ENCODE measurements at regions not wholly inside any gene's neighbourhood (a gene's known extent, or its start where the extent isn't known, plus 50 kb on each side); places are given as distances from the start of the nearest gene placed in this dataset.

DNA sequence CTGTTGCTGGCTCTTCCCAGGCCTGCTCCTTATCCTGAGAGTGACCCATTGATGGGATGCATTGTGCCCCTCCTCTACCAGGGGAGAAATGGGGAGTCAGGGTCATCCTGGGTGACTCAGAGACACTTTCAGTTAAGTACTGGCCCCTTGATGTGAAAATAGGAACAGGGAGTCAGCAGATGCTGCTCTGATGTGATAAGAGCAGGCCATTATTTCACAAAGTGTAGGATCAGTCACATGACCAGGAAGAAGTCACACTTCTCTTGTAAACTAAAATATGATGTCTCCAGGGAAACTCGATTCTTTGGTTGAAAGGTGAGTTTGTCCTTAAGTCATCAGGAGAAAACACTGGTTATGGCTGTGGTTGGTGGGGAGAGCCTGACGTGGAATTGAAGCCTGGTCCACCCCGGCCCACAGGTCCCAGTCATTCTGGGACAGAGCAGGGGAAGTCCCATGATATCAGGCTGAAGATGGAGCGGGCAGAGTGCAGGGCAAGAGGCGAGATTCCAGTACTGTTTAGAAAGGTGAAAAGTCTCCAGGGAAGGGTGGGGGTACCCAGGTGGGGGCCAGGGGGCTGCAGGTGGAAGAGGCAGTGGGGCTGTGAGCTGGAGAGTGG lies 88.6 kb upstream of the NLRP1 start:
- Mint-ChIP-seq H3K36me3 (ENCODE audit: low read depth) (no peaks in the 10 kb centered on the region), H3K4me3 (ENCODE audit: low read depth) (no peak overlapping the region), H3K4me1 (ENCODE audit: low read depth) (no peaks in the 10 kb centered on the region), H3K27ac (no peak overlapping the region), H3K9me3 (no peaks in the 10 kb centered on the region), H3K27me3 (ENCODE audit: low read depth) (peaks cover 11% of the 10 kb centered on the region)
- intact Hi-C loops (cut with micrococcal nuclease), result no loop called here
- DNase-seq (ENCODE audit: low spot score), result no peak

GRCh38 chr17:5675625-5676421 lies 91.5 kb upstream of the NLRP1 start:
- no peaks in the 10 kb centered on the region for H3K36me3 Mint-ChIP-seq (ENCODE audit: low read depth)
- H3K4me3 Mint-ChIP-seq (ENCODE audit: low read depth), result no peak overlapping the region
- no peak overlapping the region for H3K27ac Mint-ChIP-seq
- no peaks in the 10 kb centered on the region for H3K4me1 Mint-ChIP-seq (ENCODE audit: low read depth)
- H3K27me3 Mint-ChIP-seq (ENCODE audit: low read depth), result peaks cover 16% of the 10 kb centered on the region
- no peak for DNase-seq (ENCODE audit: low spot score)
- no peaks in the 10 kb centered on the region for H3K9me3 Mint-ChIP-seq
- intact Hi-C loops (cut with micrococcal nuclease), result no loop called here

GRCh38 chr17:5677620-5678019 lies 93.3 kb upstream of the NLRP1 start:
- intact Hi-C loops (cut with micrococcal nuclease), result no loop called here
- no peak for DNase-seq (ENCODE audit: low spot score)
- no peaks in the 10 kb centered on the region for H3K36me3 Mint-ChIP-seq (ENCODE audit: low read depth)
- no peaks in the 10 kb centered on the region for H3K4me1 Mint-ChIP-seq (ENCODE audit: low read depth)
- no peak overlapping the region for H3K27ac Mint-ChIP-seq
- no peaks in the 10 kb centered on the region for H3K9me3 Mint-ChIP-seq
- H3K4me3 Mint-ChIP-seq (ENCODE audit: low read depth), result no peak overlapping the region
- peaks cover 26% of the 10 kb centered on the region for H3K27me3 Mint-ChIP-seq (ENCODE audit: low read depth)

GRCh38 chr17:5678171-5678570 lies 93.9 kb upstream of the NLRP1 start:
- Mint-ChIP-seq H3K4me3 (ENCODE audit: low read depth) (no peak overlapping the region), H3K36me3 (ENCODE audit: low read depth) (no peaks in the 10 kb centered on the region), H3K9me3 (no peaks in the 10 kb centered on the region), H3K27ac (no peak overlapping the region), H3K27me3 (ENCODE audit: low read depth) (peaks cover 26% of the 10 kb centered on the region), H3K4me1 (ENCODE audit: low read depth) (no peaks in the 10 kb centered on the region)
- no peak for DNase-seq (ENCODE audit: low spot score)
- intact Hi-C loops (cut with micrococcal nuclease), result no loop called here

- intact Hi-C loops (cut with micrococcal nuclease), result no loop called here
- H3K36me3 Mint-ChIP-seq (ENCODE audit: low read depth), result no peaks in the 10 kb centered on the region
- H3K4me1 Mint-ChIP-seq (ENCODE audit: low read depth), result no peaks in the 10 kb centered on the region
- peaks cover 24% of the 10 kb centered on the region for H3K27me3 Mint-ChIP-seq (ENCODE audit: low read depth)
- DNase-seq (ENCODE audit: low spot score), result no peak
- no peak overlapping the region for H3K4me3 Mint-ChIP-seq (ENCODE audit: low read depth)
- no peak overlapping the region for H3K27ac Mint-ChIP-seq
- H3K9me3 Mint-ChIP-seq, result no peaks in the 10 kb centered on the region
Measured at GRCh38 chr17:5680766-5681165, 96.5 kb upstream of the NLRP1 start.

GRCh38 chr17:5683241-5683640 lies 98.9 kb upstream of the NLRP1 start:
- Mint-ChIP-seq H3K4me1 (ENCODE audit: low read depth) (no peaks in the 10 kb centered on the region), H3K36me3 (ENCODE audit: low read depth) (no peaks in the 10 kb centered on the region), H3K27ac (no peak overlapping the region), H3K27me3 (ENCODE audit: low read depth) (peaks cover 15% of the 10 kb centered on the region), H3K4me3 (ENCODE audit: low read depth) (no peak overlapping the region), H3K9me3 (no peaks in the 10 kb centered on the region)
- DNase-seq (ENCODE audit: low spot score), result no peak
- intact Hi-C loops (cut with micrococcal nuclease), result no loop called here

GRCh38 chr17:5686074-5686635 lies 101.8 kb upstream of the NLRP1 start:
- H3K4me1 Mint-ChIP-seq (ENCODE audit: low read depth), result no peaks in the 10 kb centered on the region
- H3K36me3 Mint-ChIP-seq (ENCODE audit: low read depth), result no peaks in the 10 kb centered on the region
- peaks cover 7% of the 10 kb centered on the region for H3K27me3 Mint-ChIP-seq (ENCODE audit: low read depth)
- no peak overlapping the region for H3K4me3 Mint-ChIP-seq (ENCODE audit: low read depth)
- DNase-seq (ENCODE audit: low spot score), result no peak
- intact Hi-C loops (cut with micrococcal nuclease), result no loop called here
- H3K9me3 Mint-ChIP-seq, result no peaks in the 10 kb centered on the region
- H3K27ac Mint-ChIP-seq, result no peak overlapping the region

- Mint-ChIP-seq H3K9me3 (no peaks in the 10 kb centered on the region), H3K36me3 (ENCODE audit: low read depth) (no peaks in the 10 kb centered on the region), H3K4me3 (ENCODE audit: low read depth) (no peak overlapping the region), H3K4me1 (ENCODE audit: low read depth) (no peaks in the 10 kb centered on the region), H3K27ac (no peak overlapping the region), H3K27me3 (ENCODE audit: low read depth) (peaks cover 2% of the 10 kb centered on the region)
- intact Hi-C loops (cut with micrococcal nuclease), result no loop called here
- no peak for DNase-seq (ENCODE audit: low spot score)
Measured at GRCh38 chr17:5687646-5688045, 103.3 kb upstream of the NLRP1 start.

DNA sequence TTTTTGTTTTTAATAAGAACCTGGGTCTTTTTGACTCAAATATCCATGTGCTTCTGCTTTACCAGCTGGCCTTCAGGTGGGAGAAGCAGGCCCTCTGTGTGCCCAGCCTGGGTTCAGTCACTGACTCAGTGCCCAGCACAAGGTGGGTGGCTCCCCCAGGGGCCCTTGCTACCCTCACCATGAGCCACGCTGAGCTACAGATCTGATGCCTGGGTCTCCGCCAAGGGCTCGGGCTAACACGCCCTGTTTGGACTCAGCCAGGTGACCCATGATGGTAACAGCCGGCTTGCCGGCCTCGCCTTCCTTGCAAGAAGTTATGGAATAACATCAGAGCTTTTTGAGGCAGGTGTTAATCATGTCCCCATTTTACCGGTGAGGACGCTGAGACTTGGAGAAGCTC lies 109.5 kb upstream of the NLRP1 start:
- intact Hi-C loops (cut with micrococcal nuclease), result no loop called here
- no peaks in the 10 kb centered on the region for H3K36me3 Mint-ChIP-seq (ENCODE audit: low read depth)
- no peaks in the 10 kb centered on the region for H3K4me1 Mint-ChIP-seq (ENCODE audit: low read depth)
- H3K27me3 Mint-ChIP-seq (ENCODE audit: low read depth), result peaks cover 5% of the 10 kb centered on the region
- DNase-seq (ENCODE audit: low spot score), result no peak
- no peaks in the 10 kb centered on the region for H3K9me3 Mint-ChIP-seq
- H3K4me3 Mint-ChIP-seq (ENCODE audit: low read depth), result no peak overlapping the region
- H3K27ac Mint-ChIP-seq, result no peak overlapping the region

DNA sequence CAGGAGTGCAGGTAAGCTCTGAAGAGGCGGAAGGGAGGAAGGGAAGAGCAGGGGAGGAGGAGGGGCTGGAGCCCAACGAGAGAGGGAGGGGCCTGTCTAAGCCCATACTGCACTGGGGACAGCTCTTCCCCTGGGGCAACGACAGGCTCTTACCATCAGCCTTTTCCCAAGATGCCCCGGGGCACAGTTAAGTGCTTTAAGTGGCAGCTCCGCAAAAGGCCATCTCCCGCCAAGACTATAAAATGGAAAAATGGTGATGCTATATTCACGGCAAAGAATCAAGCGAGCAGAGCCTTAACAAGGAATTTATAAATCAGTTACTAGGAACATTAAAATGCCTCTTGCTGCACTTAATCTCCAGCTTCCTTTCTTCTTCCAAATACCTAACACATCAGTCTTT lies 110.2 kb upstream of the NLRP1 start:
- Mint-ChIP-seq H3K27me3 (ENCODE audit: low read depth) (peaks cover 8% of the 10 kb centered on the region), H3K4me3 (ENCODE audit: low read depth) (no peak overlapping the region), H3K36me3 (ENCODE audit: low read depth) (no peaks in the 10 kb centered on the region), H3K9me3 (no peaks in the 10 kb centered on the region), H3K27ac (no peak overlapping the region), H3K4me1 (ENCODE audit: low read depth) (no peaks in the 10 kb centered on the region)
- no peak for DNase-seq (ENCODE audit: low spot score)
- intact Hi-C loops (cut with micrococcal nuclease), result no loop called here

DNA sequence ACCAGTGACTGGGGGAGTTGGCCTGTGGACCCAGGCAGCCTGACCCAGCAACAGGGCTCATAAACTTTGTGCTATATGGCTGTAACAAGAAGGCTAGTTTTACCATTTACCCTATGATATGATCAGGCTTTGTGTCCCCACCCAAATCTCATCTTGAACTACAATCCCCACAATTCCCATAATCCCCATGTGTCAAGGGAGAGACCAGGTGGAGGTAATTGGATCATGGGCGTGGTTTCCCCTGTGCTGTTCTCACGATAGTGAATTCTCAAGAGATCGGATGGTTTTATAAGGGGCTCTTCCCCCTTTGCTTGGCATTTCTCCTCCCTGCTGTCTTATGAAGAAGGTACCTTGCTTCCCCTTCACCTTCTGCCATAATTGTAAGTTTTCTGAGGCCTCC lies 111.2 kb upstream of the NLRP1 start:
- Mint-ChIP-seq H3K4me3 (ENCODE audit: low read depth) (no peak overlapping the region), H3K27ac (no peak overlapping the region), H3K36me3 (ENCODE audit: low read depth) (no peaks in the 10 kb centered on the region), H3K9me3 (no peaks in the 10 kb centered on the region), H3K27me3 (ENCODE audit: low read depth) (peaks cover 8% of the 10 kb centered on the region), H3K4me1 (ENCODE audit: low read depth) (no peaks in the 10 kb centered on the region)
- intact Hi-C loops (cut with micrococcal nuclease), result no loop called here
- DNase-seq (ENCODE audit: low spot score), result no peak

DNA sequence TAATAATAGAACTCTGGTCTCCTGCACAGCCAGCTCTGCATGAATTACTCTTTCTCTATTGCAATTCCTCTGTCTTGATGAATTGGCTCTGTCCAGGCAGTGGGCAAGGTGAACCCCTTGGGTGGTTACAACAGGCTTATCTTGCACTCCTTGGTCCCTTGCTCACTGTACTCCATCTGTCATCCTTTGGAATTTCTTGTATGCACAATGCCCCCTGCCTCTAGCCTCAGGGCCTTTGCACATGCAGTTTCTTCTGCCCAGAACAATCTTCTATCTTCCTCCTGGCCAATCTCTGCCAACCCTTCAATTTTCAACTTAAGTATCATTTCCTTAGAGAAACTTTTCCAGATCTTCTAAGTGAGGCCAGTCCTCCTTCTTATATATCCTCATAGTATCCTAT lies 114.7 kb upstream of the NLRP1 start:
- no peaks in the 10 kb centered on the region for H3K9me3 Mint-ChIP-seq
- intact Hi-C loops (cut with micrococcal nuclease), result no loop called here
- H3K27ac Mint-ChIP-seq, result no peak overlapping the region
- H3K27me3 Mint-ChIP-seq (ENCODE audit: low read depth), result peaks cover 15% of the 10 kb centered on the region
- H3K4me3 Mint-ChIP-seq (ENCODE audit: low read depth), result no peak overlapping the region
- DNase-seq (ENCODE audit: low spot score), result no peak
- H3K36me3 Mint-ChIP-seq (ENCODE audit: low read depth), result no peaks in the 10 kb centered on the region
- H3K4me1 Mint-ChIP-seq (ENCODE audit: low read depth), result no peaks in the 10 kb centered on the region

DNA sequence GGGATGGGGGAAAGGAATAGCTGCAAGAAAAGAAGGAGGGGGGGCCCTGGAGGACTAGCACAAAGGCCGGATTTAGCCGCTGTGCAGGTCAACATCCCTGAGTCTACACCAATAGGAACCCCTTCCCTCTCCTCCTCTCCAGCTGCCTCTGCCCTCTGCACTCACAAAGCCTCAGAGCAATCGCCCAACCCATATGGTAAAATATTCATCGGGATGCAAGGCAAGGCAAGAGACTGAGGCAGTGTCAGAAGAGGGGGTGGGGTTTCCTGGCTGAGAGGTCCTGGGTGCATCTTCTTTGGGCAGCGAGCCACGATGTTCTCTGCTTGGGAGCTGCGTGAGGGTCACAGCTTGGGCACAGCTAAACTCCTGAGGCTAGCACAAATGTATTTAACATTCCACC lies 115.5 kb upstream of the NLRP1 start:
- H3K27ac Mint-ChIP-seq, result no peak overlapping the region
- intact Hi-C loops (cut with micrococcal nuclease), result loop anchor here (10.0 kb wide), 1 partner anchor 725 kb away; no protein-coding TSS in a partner anchor
- no peak overlapping the region for H3K4me3 Mint-ChIP-seq (ENCODE audit: low read depth)
- no peak for DNase-seq (ENCODE audit: low spot score)
- no peaks in the 10 kb centered on the region for H3K4me1 Mint-ChIP-seq (ENCODE audit: low read depth)
- peaks cover 15% of the 10 kb centered on the region for H3K27me3 Mint-ChIP-seq (ENCODE audit: low read depth)
- no peaks in the 10 kb centered on the region for H3K9me3 Mint-ChIP-seq
- H3K36me3 Mint-ChIP-seq (ENCODE audit: low read depth), result no peaks in the 10 kb centered on the region

Measured in activated T-helper 2 cell treated with anti-CD3 and anti-CD28 coated beads, Interferon-gamma antibody, Interleukin-2, Interleukin-4, amounts not matched to agents 10 μg/mL and 5 μg/mL and 100 μg/mL, durations not matched to agents 14 hours and 24 hours and 36 hours (primary cell).